Karpas-422 (cell line): ENCODE measurements at regions not wholly inside any gene's neighbourhood (a gene's known extent, or its start where the extent isn't known, plus 50 kb on each side); places are given as distances from the start of the nearest gene placed in this dataset.

Experiments
- DNase-seq: peaks from one replicate; pipeline ENCODE4 v3.0.0-alpha.2; 2015
- H2AFZ ChIP-seq: fragments of 200-600 bp; sonication (generic); 2 replicates; pipeline ENCODE4 v1.6.1; 2014; ENCODE audit warnings: antibody characterized with exemption, low read length, mixed read lengths
- H3K27ac ChIP-seq: fragments of 200-600 bp; sonication (generic); 2 replicates; pipeline ENCODE4 v1.5.1; 2014; ENCODE audit warnings: mild to moderate bottlenecking, low read length, moderate library complexity
- H3K27me3 ChIP-seq: fragments of 200-600 bp; sonication (generic); 2 replicates; pipeline ENCODE4 v1.6.1; 2014; ENCODE audit warnings: low read length, mixed read lengths
- H3K36me3 ChIP-seq: fragments of 200-600 bp; sonication (generic); 2 replicates; pipeline ENCODE4 v1.6.1; 2014; ENCODE audit warnings: low read length, mixed read lengths; ENCODE audit not compliant: insufficient read depth
- H3K4me1 ChIP-seq: fragments of 200-600 bp; sonication (generic); 2 replicates; pipeline ENCODE4 v1.6.1; 2014; ENCODE audit warnings: mild to moderate bottlenecking, low read length, mixed read lengths
- H3K4me2 ChIP-seq: fragments of 200-600 bp; sonication (generic); 2 replicates; pipeline ENCODE4 v1.6.1; 2014; ENCODE audit warnings: low read length, low read depth, mild to moderate bottlenecking; ENCODE audit not compliant: poor library complexity, severe bottlenecking
- H3K4me3 ChIP-seq: fragments of 200-600 bp; sonication (generic); 2 replicates; pipeline ENCODE4 v1.5.1; 2014; ENCODE audit warnings: mild to moderate bottlenecking, antibody characterized with exemption, low read length, mixed read lengths
- H3K79me2 ChIP-seq: fragments of 200-600 bp; sonication (generic); 2 replicates; pipeline ENCODE4 v1.6.1; 2014; ENCODE audit warnings: mild to moderate bottlenecking, low read length, mixed read lengths
- H3K9ac ChIP-seq: fragments of 200-600 bp; sonication (generic); 2 replicates; pipeline ENCODE4 v1.6.0; 2014; ENCODE audit warnings: low read length
- H3K9me2 ChIP-seq: fragments of 200-600 bp; sonication (generic), shearing (Covaris generic); replicated peaks from 2 replicates; pipeline ENCODE4 v1.6.0; 2014; ENCODE audit warnings: mild to moderate bottlenecking, low read length, moderate library complexity; ENCODE audit not compliant: insufficient read depth
- H3K9me3 ChIP-seq: fragments of 300-700, 200-600 bp; sonication (generic); 2 replicates; pipeline ENCODE4 v1.6.1; 2014; ENCODE audit warnings: low read length, mixed read lengths
- H4K20me1 ChIP-seq: fragments of 200-600 bp; sonication (generic); 2 replicates; pipeline ENCODE4 v1.6.1; 2014; ENCODE audit warnings: mild to moderate bottlenecking, antibody characterized with exemption, low read length, low read depth; ENCODE audit not compliant: insufficient read depth

- no peaks in the 10 kb centered on the region for H3K79me2 ChIP-seq
- no peak overlapping the region for H3K27ac ChIP-seq
- H3K27me3 ChIP-seq = no peaks in the 10 kb centered on the region
- no peaks in the 10 kb centered on the region for H3K36me3 ChIP-seq
- H3K4me1 ChIP-seq = no peaks in the 10 kb centered on the region
- no peaks in the 10 kb centered on the region for H3K9me3 ChIP-seq
- no peak overlapping the region for H3K4me2 ChIP-seq
- no peaks in the 10 kb centered on the region for H3K9me2 ChIP-seq
- H2AFZ ChIP-seq = no peak overlapping the region
- no peak overlapping the region for H3K9ac ChIP-seq
- no peak overlapping the region for H3K4me3 ChIP-seq
- DNase-seq = no peak
- H4K20me1 ChIP-seq = no peaks in the 10 kb centered on the region
These were observed 293.0 kb upstream of the CNR1 start for GRCh38 chr6:88459189-88459588.

DNA sequence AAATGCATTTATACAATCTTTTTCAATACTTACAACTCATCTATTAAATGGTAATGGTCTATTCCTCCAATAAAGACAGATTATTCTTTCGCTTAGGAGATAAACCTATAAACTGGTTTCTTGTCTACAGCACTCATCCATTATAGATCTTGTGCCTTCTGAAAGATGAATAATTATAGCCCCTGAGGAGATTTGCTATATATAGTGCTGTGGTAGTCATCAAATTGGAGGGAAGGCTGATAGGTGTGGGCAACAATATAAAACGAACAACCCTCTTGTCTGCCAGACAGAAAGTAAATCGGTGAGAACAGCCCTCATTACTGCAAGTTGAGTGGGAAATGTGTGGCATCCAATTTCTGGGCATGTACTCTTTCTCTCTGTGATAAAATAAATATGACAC, 292.5 kb upstream of the CNR1 start:
- H3K9me3 ChIP-seq = no peaks in the 10 kb centered on the region
- H3K36me3 ChIP-seq = no peaks in the 10 kb centered on the region
- no peak overlapping the region for H3K4me3 ChIP-seq
- no peak overlapping the region for H2AFZ ChIP-seq
- no peak for DNase-seq
- H3K4me1 ChIP-seq = no peaks in the 10 kb centered on the region
- H3K9ac ChIP-seq = no peak overlapping the region
- no peak overlapping the region for H3K27ac ChIP-seq
- H3K27me3 ChIP-seq = no peaks in the 10 kb centered on the region
- H3K79me2 ChIP-seq = no peaks in the 10 kb centered on the region
- no peak overlapping the region for H3K4me2 ChIP-seq
- no peaks in the 10 kb centered on the region for H3K9me2 ChIP-seq
- H4K20me1 ChIP-seq = no peaks in the 10 kb centered on the region

- no peaks in the 10 kb centered on the region for H4K20me1 ChIP-seq
- H3K4me3 ChIP-seq = no peak overlapping the region
- no peak for DNase-seq
These were observed 290.2 kb upstream of the CNR1 start for GRCh38 chr6:88456221-88456859.

DNA sequence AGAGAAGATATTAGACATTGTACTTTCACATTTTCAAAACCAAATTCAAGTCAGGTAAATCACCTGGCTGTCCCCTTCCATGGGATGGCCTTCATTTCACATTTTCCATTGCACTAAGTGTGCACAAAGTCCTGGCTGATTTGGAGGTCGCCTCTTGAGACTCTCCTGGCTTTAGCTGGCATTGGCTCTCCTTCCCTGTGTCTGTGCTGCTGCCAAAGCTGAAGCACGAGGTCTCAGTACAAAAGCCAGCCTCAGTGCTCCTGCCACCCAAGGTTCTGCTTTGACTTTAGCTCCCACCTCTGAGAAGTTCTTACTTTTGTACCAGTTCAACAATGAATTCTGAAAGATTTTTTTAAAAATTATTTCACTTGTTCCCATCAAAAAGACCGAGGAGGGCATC, 289.2 kb upstream of the CNR1 start:
- no peaks in the 10 kb centered on the region for H3K4me1 ChIP-seq
- no peak overlapping the region for H3K4me2 ChIP-seq
- H3K9me2 ChIP-seq = no peaks in the 10 kb centered on the region
- DNase-seq = no peak
- no peak overlapping the region for H3K27ac ChIP-seq
- no peaks in the 10 kb centered on the region; the same call in 1 of the 2 replicates for H3K27me3 ChIP-seq
- H4K20me1 ChIP-seq = no peaks in the 10 kb centered on the region
- H3K4me3 ChIP-seq = no peak overlapping the region
- no peaks in the 10 kb centered on the region for H3K9me3 ChIP-seq
- no peak overlapping the region for H2AFZ ChIP-seq
- no peak overlapping the region for H3K9ac ChIP-seq
- no peaks in the 10 kb centered on the region for H3K36me3 ChIP-seq
- no peaks in the 10 kb centered on the region for H3K79me2 ChIP-seq

More at GRCh38 chr6:88456221-88456859, 290.2 kb upstream of the CNR1 start:
- no peak overlapping the region for H3K27ac ChIP-seq
- no peaks in the 10 kb centered on the region for H3K36me3 ChIP-seq
- no peaks in the 10 kb centered on the region for H3K4me1 ChIP-seq
- H3K27me3 ChIP-seq = no peaks in the 10 kb centered on the region; the same call in 1 of the 2 replicates
- no peaks in the 10 kb centered on the region for H3K9me2 ChIP-seq
- no peak overlapping the region for H3K9ac ChIP-seq
- no peaks in the 10 kb centered on the region for H3K9me3 ChIP-seq
- H3K4me2 ChIP-seq = no peak overlapping the region
- no peaks in the 10 kb centered on the region for H3K79me2 ChIP-seq
- no peak overlapping the region for H2AFZ ChIP-seq

GRCh38 chr6:88454658-88455057, 288.5 kb upstream of the CNR1 start:
- Histone ChIP-seq H3K27ac (no peak overlapping the region), H3K36me3 (no peaks in the 10 kb centered on the region), H3K27me3 (no peaks in the 10 kb centered on the region; the same call in 1 of the 2 replicates), H3K9ac (no peak overlapping the region), H4K20me1 (no peaks in the 10 kb centered on the region), H3K4me2 (no peak overlapping the region), H2AFZ (no peak overlapping the region), H3K4me1 (no peaks in the 10 kb centered on the region), H3K9me3 (no peaks in the 10 kb centered on the region), H3K79me2 (no peaks in the 10 kb centered on the region), H3K4me3 (no peak overlapping the region), H3K9me2 (no peaks in the 10 kb centered on the region)
- no peak for DNase-seq

- Histone ChIP-seq H3K9me3 (no peaks in the 10 kb centered on the region), H3K79me2 (no peaks in the 10 kb centered on the region), H3K27ac (no peak overlapping the region), H4K20me1 (no peaks in the 10 kb centered on the region), H3K9ac (no peak overlapping the region), H3K27me3 (no peaks in the 10 kb centered on the region; the same call in 1 of the 2 replicates), H3K4me3 (no peak overlapping the region), H3K4me1 (no peaks in the 10 kb centered on the region), H3K36me3 (no peaks in the 10 kb centered on the region), H3K9me2 (no peaks in the 10 kb centered on the region), H3K4me2 (no peak overlapping the region), H2AFZ (no peak overlapping the region)
- no peak for DNase-seq
These were observed 283.6 kb upstream of the CNR1 start for GRCh38 chr6:88449770-88450169.

GRCh38 chr6:88445188-88445965, 279.2 kb upstream of the CNR1 start:
- H3K27me3 ChIP-seq = no peaks in the 10 kb centered on the region
- no peak overlapping the region for H3K9ac ChIP-seq
- no peaks in the 10 kb centered on the region for H3K9me3 ChIP-seq
- no peaks in the 10 kb centered on the region for H3K36me3 ChIP-seq
- H3K27ac ChIP-seq = no peak overlapping the region
- H3K79me2 ChIP-seq = no peaks in the 10 kb centered on the region
- no peaks in the 10 kb centered on the region for H3K9me2 ChIP-seq
- H4K20me1 ChIP-seq = no peaks in the 10 kb centered on the region
- DNase-seq = no peak
- no peaks in the 10 kb centered on the region for H3K4me1 ChIP-seq
- no peak overlapping the region for H2AFZ ChIP-seq
- H3K4me3 ChIP-seq = no peak overlapping the region
- H3K4me2 ChIP-seq = no peak overlapping the region

DNA sequence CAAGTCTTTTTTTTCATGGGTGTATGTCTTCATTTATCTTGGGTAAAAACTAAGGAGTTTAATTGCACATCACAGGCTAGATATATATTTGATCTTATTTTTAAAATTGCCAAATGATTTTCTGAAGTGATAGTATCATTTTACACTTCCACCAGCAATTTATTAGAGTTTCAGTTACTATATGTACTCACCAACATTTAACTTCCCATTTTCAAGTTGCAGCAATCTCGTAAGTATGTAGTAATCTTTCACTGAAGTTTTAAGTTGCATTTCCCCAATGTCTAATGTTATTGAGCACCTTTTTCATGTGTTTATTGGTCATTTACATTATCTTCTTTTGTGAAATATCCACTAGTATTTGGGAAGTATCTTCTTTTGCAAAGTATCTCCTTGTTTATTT, 277.4 kb upstream of the CNR1 start:
- H3K27ac ChIP-seq = no peak overlapping the region
- no peaks in the 10 kb centered on the region for H3K9me2 ChIP-seq
- H3K27me3 ChIP-seq = no peaks in the 10 kb centered on the region
- H2AFZ ChIP-seq = no peak overlapping the region
- no peaks in the 10 kb centered on the region for H3K9me3 ChIP-seq
- H3K36me3 ChIP-seq = no peaks in the 10 kb centered on the region
- no peaks in the 10 kb centered on the region for H4K20me1 ChIP-seq
- H3K4me2 ChIP-seq = no peak overlapping the region
- no peak for DNase-seq
- no peak overlapping the region for H3K4me3 ChIP-seq
- H3K4me1 ChIP-seq = no peaks in the 10 kb centered on the region
- H3K79me2 ChIP-seq = no peaks in the 10 kb centered on the region
- no peak overlapping the region for H3K9ac ChIP-seq
